ENCODE measurements at regions not wholly inside any gene's neighbourhood (a gene's known extent, or its start where the extent isn't known, plus 50 kb on each side); places are given as distances from the start of the nearest gene placed in this dataset.

GRCh38 chr20:23159947-23160318 is 73.8 kb upstream of the CD93 start:
- ChIA-PET CTCF (ENCODE audit: partially characterized antibody) (no interaction called here), POLR2A (ENCODE audit: partially characterized antibody) (no interaction called here)
- no peaks in the 10 kb centered on the region for H3K9me3 ChIP-seq (ENCODE audit: control insufficient read depth in 1 of 2, low read length in 2 of 2)
- H3K4me1 ChIP-seq (ENCODE audit: insufficient read depth, low read length) = peaks cover 25% of the 10 kb centered on the region
- H3K4me3 ChIP-seq (ENCODE audit: low read length in 2 of 2) = no peak overlapping the region
- H3K27me3 ChIP-seq (ENCODE audit: insufficient read depth, low read length) = no peaks in the 10 kb centered on the region
- peaks cover 15 to 29% (median 21%) of the 10 kb centered on the region in 4 donors for H3K4me1 Mint-ChIP-seq
- H3K9me3 Mint-ChIP-seq = no peaks in the 10 kb centered on the region
- DNase-seq = no peak
- H3K4me3 Mint-ChIP-seq = peak overlapping the region in 6 of 8 donors; percentile 5 to 75 (median 52)
- H3K27me3 Mint-ChIP-seq = no peaks in the 10 kb centered on the region
- no peak overlapping the region for H3K27ac ChIP-seq (ENCODE audit: low read depth, low read length)
- intact Hi-C loops (cut with micrococcal nuclease) = no loop called here
- H3K27ac Mint-ChIP-seq = peak overlapping the region in 2 of 7 donors; percentile 19 to 47
- no peaks in the 10 kb centered on the region for H3K36me3 Mint-ChIP-seq
- no peaks in the 10 kb centered on the region for H3K36me3 ChIP-seq (ENCODE audit: insufficient read depth, low read length)

- no peak for DNase-seq
- intact Hi-C loops (cut with micrococcal nuclease) = no loop called here
- H3K4me3 Mint-ChIP-seq = peak overlapping the region in 6 of 8 donors; percentile 5 to 75 (median 52)
- H3K4me1 Mint-ChIP-seq = peaks cover 15 to 29% (median 21%) of the 10 kb centered on the region in 4 donors
- peak overlapping the region in 5 of 7 donors; percentile 1 to 78 (median 63) for H3K27ac Mint-ChIP-seq
- no peaks in the 10 kb centered on the region for H3K27me3 ChIP-seq (ENCODE audit: insufficient read depth, low read length)
- peaks cover 25% of the 10 kb centered on the region for H3K4me1 ChIP-seq (ENCODE audit: insufficient read depth, low read length)
- no peaks in the 10 kb centered on the region for H3K9me3 ChIP-seq (ENCODE audit: control insufficient read depth in 1 of 2, low read length in 2 of 2)
- no peaks in the 10 kb centered on the region for H3K27me3 Mint-ChIP-seq
- H3K4me3 ChIP-seq (ENCODE audit: low read length in 2 of 2) = no peak overlapping the region
- no peaks in the 10 kb centered on the region for H3K36me3 ChIP-seq (ENCODE audit: insufficient read depth, low read length)
- ChIA-PET CTCF (ENCODE audit: partially characterized antibody) (no interaction called here), POLR2A (ENCODE audit: partially characterized antibody) (interaction anchor here (0.9 kb wide), 1 partner anchor 73 kb away, joined by 3 read pairs; the partner anchor contains the start of gene CD93)
- H3K27ac ChIP-seq (ENCODE audit: low read depth, low read length) = no peak overlapping the region
- no peaks in the 10 kb centered on the region for H3K36me3 Mint-ChIP-seq
- no peaks in the 10 kb centered on the region for H3K9me3 Mint-ChIP-seq
Observed at GRCh38 chr20:23159256-23159946, 73.3 kb upstream of the CD93 start.

- H3K9me3 ChIP-seq (ENCODE audit: control insufficient read depth in 1 of 2, low read length in 2 of 2) = no peaks in the 10 kb centered on the region
- H3K4me1 Mint-ChIP-seq = peaks cover 15 to 29% (median 21%) of the 10 kb centered on the region in 4 donors
- H3K9me3 Mint-ChIP-seq = no peaks in the 10 kb centered on the region
- H3K4me1 ChIP-seq (ENCODE audit: insufficient read depth, low read length) = peaks cover 25% of the 10 kb centered on the region
- intact Hi-C loops (cut with micrococcal nuclease) = no loop called here
- no peaks in the 10 kb centered on the region for H3K36me3 ChIP-seq (ENCODE audit: insufficient read depth, low read length)
- no peak overlapping the region for H3K4me3 ChIP-seq (ENCODE audit: low read length in 2 of 2)
- ChIA-PET CTCF (ENCODE audit: partially characterized antibody) (interaction anchor here (0.9 kb wide), 1 partner anchor 12 kb away, joined by 3 read pairs; no protein-coding TSS in a partner anchor), POLR2A (ENCODE audit: partially characterized antibody) (interaction anchor here (0.6 kb wide), 1 partner anchor 25 kb away, joined by 3 read pairs; no protein-coding TSS in a partner anchor)
- DNase-seq = no peak
- peak overlapping the region in 1 of 8 donors; percentile 32 for H3K4me3 Mint-ChIP-seq
- H3K27me3 ChIP-seq (ENCODE audit: insufficient read depth, low read length) = no peaks in the 10 kb centered on the region
- H3K36me3 Mint-ChIP-seq = no peaks in the 10 kb centered on the region
- H3K27ac ChIP-seq (ENCODE audit: low read depth, low read length) = no peak overlapping the region
- H3K27me3 Mint-ChIP-seq = no peaks in the 10 kb centered on the region
- H3K27ac Mint-ChIP-seq = no peak overlapping the region
Observed at GRCh38 chr20:23157734-23158133, 71.6 kb upstream of the CD93 start.

GRCh38 chr20:23156842-23157423 is 70.8 kb upstream of the CD93 start:
- ChIA-PET CTCF (ENCODE audit: partially characterized antibody) (no interaction called here), POLR2A (ENCODE audit: partially characterized antibody) (no interaction called here)
- H3K9me3 ChIP-seq (ENCODE audit: control insufficient read depth in 1 of 2, low read length in 2 of 2) = no peaks in the 10 kb centered on the region
- Mint-ChIP-seq H3K9me3 (no peaks in the 10 kb centered on the region), H3K4me3 (no peak overlapping the region), H3K27me3 (no peaks in the 10 kb centered on the region), H3K27ac (no peak overlapping the region), H3K4me1 (peaks cover 15 to 29% (median 21%) of the 10 kb centered on the region in 4 donors), H3K36me3 (no peaks in the 10 kb centered on the region)
- H3K4me1 ChIP-seq (ENCODE audit: insufficient read depth, low read length) = peaks cover 24% of the 10 kb centered on the region
- no peaks in the 10 kb centered on the region for H3K36me3 ChIP-seq (ENCODE audit: insufficient read depth, low read length)
- H3K4me3 ChIP-seq (ENCODE audit: low read length in 2 of 2) = no peak overlapping the region
- H3K27ac ChIP-seq (ENCODE audit: low read depth, low read length) = no peak overlapping the region
- H3K27me3 ChIP-seq (ENCODE audit: insufficient read depth, low read length) = no peaks in the 10 kb centered on the region
- no peak for DNase-seq
- intact Hi-C loops (cut with micrococcal nuclease) = no loop called here

GRCh38 chr20:23156170-23156841 is 70.2 kb upstream of the CD93 start:
- POLR2A ChIA-PET (ENCODE audit: partially characterized antibody) = no interaction called here
- Mint-ChIP-seq H3K36me3 (no peaks in the 10 kb centered on the region), H3K4me1 (peaks cover 15 to 29% (median 18%) of the 10 kb centered on the region in 4 donors), H3K4me3 (no peak overlapping the region), H3K27ac (peak overlapping the region in 1 of 7 donors; percentile 53), H3K27me3 (no peaks in the 10 kb centered on the region), H3K9me3 (no peaks in the 10 kb centered on the region)
- intact Hi-C loops (cut with micrococcal nuclease) = no loop called here
- Histone ChIP-seq H3K27ac (ENCODE audit: low read depth, low read length) (no peak overlapping the region), H3K36me3 (ENCODE audit: insufficient read depth, low read length) (no peaks in the 10 kb centered on the region), H3K9me3 (ENCODE audit: control insufficient read depth in 1 of 2, low read length in 2 of 2) (no peaks in the 10 kb centered on the region), H3K27me3 (ENCODE audit: insufficient read depth, low read length) (no peaks in the 10 kb centered on the region), H3K4me1 (ENCODE audit: insufficient read depth, low read length) (peaks cover 18% of the 10 kb centered on the region), H3K4me3 (ENCODE audit: low read length in 2 of 2) (no peak overlapping the region)
- no peak for DNase-seq
- CTCF ChIA-PET (ENCODE audit: partially characterized antibody) = no interaction called here

- POLR2A ChIA-PET (ENCODE audit: partially characterized antibody) = no interaction called here
- peaks cover 11 to 24% (median 14%) of the 10 kb centered on the region in 4 donors for H3K4me1 Mint-ChIP-seq
- H3K9me3 Mint-ChIP-seq = no peaks in the 10 kb centered on the region
- no peak for DNase-seq
- Histone ChIP-seq H3K4me1 (ENCODE audit: insufficient read depth, low read length) (peaks cover 7% of the 10 kb centered on the region), H3K36me3 (ENCODE audit: insufficient read depth, low read length) (no peaks in the 10 kb centered on the region), H3K9me3 (ENCODE audit: control insufficient read depth in 1 of 2, low read length in 2 of 2) (no peaks in the 10 kb centered on the region), H3K27ac (ENCODE audit: low read depth, low read length) (no peak overlapping the region), H3K27me3 (ENCODE audit: insufficient read depth, low read length) (no peaks in the 10 kb centered on the region), H3K4me3 (ENCODE audit: low read length in 2 of 2) (no peak overlapping the region)
- peaks cover 0 to 2% of the 10 kb centered on the region in 2 donors for H3K27me3 Mint-ChIP-seq
- no peak overlapping the region for H3K4me3 Mint-ChIP-seq
- intact Hi-C loops (cut with micrococcal nuclease) = no loop called here
- H3K36me3 Mint-ChIP-seq = no peaks in the 10 kb centered on the region
- H3K27ac Mint-ChIP-seq = no peak overlapping the region
- CTCF ChIA-PET (ENCODE audit: partially characterized antibody) = no interaction called here
Observed at GRCh38 chr20:23155141-23155590, 69.0 kb upstream of the CD93 start.

- Mint-ChIP-seq H3K36me3 (no peaks in the 10 kb centered on the region), H3K27ac (no peak overlapping the region), H3K4me3 (no peak overlapping the region), H3K27me3 (peaks cover 0 to 2% of the 10 kb centered on the region in 2 donors), H3K4me1 (peaks cover 0 to 11% (median 2%) of the 10 kb centered on the region in 4 donors), H3K9me3 (no peaks in the 10 kb centered on the region)
- Histone ChIP-seq H3K27ac (ENCODE audit: low read depth, low read length) (no peak overlapping the region), H3K27me3 (ENCODE audit: insufficient read depth, low read length) (no peaks in the 10 kb centered on the region), H3K4me3 (ENCODE audit: low read length in 2 of 2) (no peak overlapping the region), H3K4me1 (ENCODE audit: insufficient read depth, low read length) (no peaks in the 10 kb centered on the region), H3K9me3 (ENCODE audit: control insufficient read depth in 1 of 2, low read length in 2 of 2) (no peaks in the 10 kb centered on the region), H3K36me3 (ENCODE audit: insufficient read depth, low read length) (no peaks in the 10 kb centered on the region)
- no peak for DNase-seq
- ChIA-PET POLR2A (ENCODE audit: partially characterized antibody) (no interaction called here), CTCF (ENCODE audit: partially characterized antibody) (no interaction called here)
- intact Hi-C loops (cut with micrococcal nuclease) = no loop called here
Observed at GRCh38 chr20:23153696-23154341, 67.7 kb upstream of the CD93 start.
